Neuronal stem cell (in vitro differentiated cells): ENCODE measurements at regions not wholly inside any gene's neighbourhood (a gene's known extent, or its start where the extent isn't known, plus 50 kb on each side); places are given as distances from the start of the nearest gene placed in this dataset.

ENCODE experiments used
- DNase-seq: peaks from one replicate; pipeline ENCODE4 v3.0.0-alpha.2; 2013; ENCODE audit warnings: low spot score
- H2AFZ ChIP-seq: one replicate; pipeline ENCODE4 v1.6.1; 2013; ENCODE audit warnings: mild to moderate bottlenecking, low read length, inconsistent platforms
- H2AK5ac ChIP-seq: 2 replicates; pipeline ENCODE4 v1.6.1; 2013; ENCODE audit warnings: low read depth, mild to moderate bottlenecking, inconsistent platforms, low read length, moderate library complexity, mixed read lengths
- H2BK120ac ChIP-seq: 2 replicates; pipeline ENCODE4 v1.6.1; 2013; ENCODE audit warnings: low read depth, mild to moderate bottlenecking, inconsistent platforms, low read length, moderate library complexity, mixed read lengths
- H2BK12ac ChIP-seq: one replicate; pipeline ENCODE4 v1.6.1; 2013; ENCODE audit warnings: low read length, inconsistent platforms
- H2BK15ac ChIP-seq: 2 replicates; pipeline ENCODE4 v1.6.1; 2013; ENCODE audit warnings: mild to moderate bottlenecking, low read length, inconsistent platforms, mixed read lengths
- H2BK5ac ChIP-seq: one replicate; pipeline ENCODE4 v1.6.1; 2013; ENCODE audit warnings: inconsistent platforms, mild to moderate bottlenecking, low read length, moderate library complexity
- H3K14ac ChIP-seq: one replicate; pipeline ENCODE4 v1.6.1; 2013; ENCODE audit warnings: low read length, inconsistent platforms
- H3K18ac ChIP-seq: 2 replicates; pipeline ENCODE4 v1.6.1; 2013; ENCODE audit warnings: low read length, inconsistent platforms
- H3K23ac ChIP-seq: 2 replicates; pipeline ENCODE4 v1.6.1; 2013; ENCODE audit warnings: low read depth, mild to moderate bottlenecking, mixed read lengths, low read length, inconsistent platforms; ENCODE audit not compliant: poor library complexity
- H3K27ac ChIP-seq: replicated peaks from 3 replicates; pipeline ENCODE4 v1.5.1; 2013; ENCODE audit warnings: low read length, inconsistent platforms
- H3K27me3 ChIP-seq, 3 experiments: 2 replicates each; pipeline ENCODE4 v1.6.1; 2013; ENCODE audit warnings: low read length in 3 of 3, mild to moderate bottlenecking in 2 of 3, inconsistent platforms in 1 of 3, low read depth in 1 of 3, mixed read lengths in 1 of 3, moderate library complexity in 1 of 3; ENCODE audit not compliant: control insufficient read depth in 3 of 3, insufficient read depth in 3 of 3
- H3K36me3 ChIP-seq, 2 donors: replicated peaks in 1 of 2; 2 replicates each; pipeline ENCODE4 v1.6.1; 2013; ENCODE audit warnings: low read length in 2 of 2; ENCODE audit not compliant: control insufficient read depth in 2 of 2, insufficient read depth in 2 of 2
- H3K4ac ChIP-seq: 2 replicates; pipeline ENCODE4 v1.6.1; 2013; ENCODE audit warnings: inconsistent platforms, mild to moderate bottlenecking, low read length, moderate library complexity
- H3K4me1 ChIP-seq, 2 donors: 1 replicate in 1 of 2; 2 replicates in 1 of 2; pipeline ENCODE4 v1.6.1; 2013; ENCODE audit warnings: low read length in 2 of 2, low read depth in 1 of 2; ENCODE audit not compliant: control insufficient read depth in 2 of 2, insufficient read depth in 1 of 2
- H3K4me2 ChIP-seq: one replicate; pipeline ENCODE4 v1.6.1; 2013; ENCODE audit warnings: mild to moderate bottlenecking, low read length, inconsistent platforms; ENCODE audit not compliant: insufficient read depth, poor library complexity, severe bottlenecking
- H3K4me3 ChIP-seq, 2 donors: 2 replicates each; pipeline ENCODE4 v1.5.1; 2013; ENCODE audit warnings: low read length in 2 of 2, mild to moderate bottlenecking in 2 of 2, inconsistent platforms in 1 of 2, moderate library complexity in 1 of 2
- H3K79me1 ChIP-seq: one replicate; pipeline ENCODE4 v1.6.1; 2013; ENCODE audit warnings: low read depth, mild to moderate bottlenecking, inconsistent platforms, low read length, moderate library complexity
- H3K9ac ChIP-seq: one replicate; pipeline ENCODE4 v1.6.1; 2013; ENCODE audit warnings: mild to moderate bottlenecking, low read depth, low read length, inconsistent platforms; ENCODE audit not compliant: poor library complexity
- H3K9me3 ChIP-seq, 2 donors: replicated peaks in 1 of 2; 2 replicates each; pipeline versions ENCODE3 to v1.6.1; 2013; ENCODE audit warnings: low read length in 2 of 2, mild to moderate bottlenecking in 2 of 2, inconsistent platforms in 1 of 2, low read depth in 1 of 2, mixed read lengths in 1 of 2, moderate library complexity in 1 of 2; ENCODE audit not compliant: control insufficient read depth in 2 of 2, insufficient read depth in 1 of 2
- H4K8ac ChIP-seq: one replicate; pipeline ENCODE4 v1.6.1; 2013; ENCODE audit warnings: low read depth, mild to moderate bottlenecking, inconsistent platforms, low read length, moderate library complexity
- H4K91ac ChIP-seq: one replicate; pipeline ENCODE4 v1.6.1; 2013; ENCODE audit warnings: low read length, low read depth, mild to moderate bottlenecking, inconsistent platforms; ENCODE audit not compliant: poor library complexity
- WGBS, 2 donors: extraction: QIAGEN DNeasy Blood & Tissue Kit; methylation state at CpG; one replicate each; pipeline ENCODE4 v1.1.7; 2013; ENCODE audit warnings: missing lambda C conversion rate in 2 of 2, mixed read lengths in 1 of 2; ENCODE audit not compliant: insufficient read length in 2 of 2, insufficient replicate concordance in 1 of 2; ENCODE audit errors: extremely low coverage in 2 of 2; 5-methylcytosine and 5-hydroxymethylcytosine counted together

GRCh38 chr6:103455275-103455674 is 1404.4 kb downstream of the HACE1 start:
- no peak overlapping the region for H3K14ac ChIP-seq
- no peak overlapping the region for H3K18ac ChIP-seq
- no peak overlapping the region for H3K27ac ChIP-seq
- no peak overlapping the region for H3K4me3 ChIP-seq
- no peak for DNase-seq
- no peak overlapping the region for H2BK15ac ChIP-seq
- H3K23ac ChIP-seq: no peak overlapping the region
- no peak overlapping the region for H2BK120ac ChIP-seq
- H3K4ac ChIP-seq: no peak overlapping the region
- H3K79me1 ChIP-seq: no peaks in the 10 kb centered on the region
- no peak overlapping the region for H2AFZ ChIP-seq
- peaks cover 0 to 4% of the 10 kb centered on the region in 2 donors for H3K9me3 ChIP-seq
- WGBS, 2 donors: no CpG with 5 or more reads among the region's 1 CpG
- no peak overlapping the region for H4K8ac ChIP-seq
- no peaks in the 10 kb centered on the region for H3K36me3 ChIP-seq
- H4K91ac ChIP-seq: no peak overlapping the region
- H3K4me2 ChIP-seq: no peak overlapping the region
- H2BK12ac ChIP-seq: no peak overlapping the region
- no peaks in the 10 kb centered on the region for H3K27me3 ChIP-seq
- H3K4me1 ChIP-seq: no peaks in the 10 kb centered on the region
- H2AK5ac ChIP-seq: no peak overlapping the region
- H3K9ac ChIP-seq: no peak overlapping the region
- no peak overlapping the region for H2BK5ac ChIP-seq

DNA sequence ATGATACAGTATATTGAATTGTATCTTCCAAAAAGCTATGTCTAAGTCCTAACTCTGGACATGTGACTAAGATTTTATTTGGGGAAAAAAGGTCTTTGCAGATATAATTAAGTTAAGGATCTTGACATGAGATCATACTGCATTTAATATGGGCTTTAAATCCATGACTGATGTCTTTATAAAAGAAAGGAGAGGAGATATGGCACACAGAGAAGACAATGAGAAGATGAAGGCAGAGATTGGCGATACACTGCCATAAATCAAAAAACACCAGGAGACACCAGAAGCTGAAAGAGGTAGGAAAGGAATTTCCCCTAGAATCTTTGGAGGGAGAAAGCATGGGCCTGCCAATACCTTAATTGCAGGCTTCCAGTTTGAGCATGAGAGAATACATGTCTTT is 1450.2 kb downstream of the HACE1 start:
- Histone ChIP-seq H3K18ac (no peak overlapping the region), H3K4me2 (no peak overlapping the region), H4K91ac (no peak overlapping the region)

GRCh38 chr6:103405321-103405720 is 1454.4 kb downstream of the HACE1 start:
- no peak overlapping the region for H4K8ac ChIP-seq
- no peak overlapping the region for H3K27ac ChIP-seq
- no peak overlapping the region for H3K4me3 ChIP-seq
- no peaks in the 10 kb centered on the region for H3K36me3 ChIP-seq
- H3K4me2 ChIP-seq: no peak overlapping the region
- no peak overlapping the region for H2BK120ac ChIP-seq
- H2BK15ac ChIP-seq: no peak overlapping the region
- H2BK5ac ChIP-seq: no peak overlapping the region
- no peaks in the 10 kb centered on the region for H3K27me3 ChIP-seq
- no peak overlapping the region for H3K18ac ChIP-seq
- H3K4me1 ChIP-seq: no peaks in the 10 kb centered on the region
- no peaks in the 10 kb centered on the region for H3K79me1 ChIP-seq
- DNase-seq: no peak
- H3K14ac ChIP-seq: no peak overlapping the region
- H3K9ac ChIP-seq: no peak overlapping the region
- no peak overlapping the region for H3K4ac ChIP-seq
- H2BK12ac ChIP-seq: no peak overlapping the region
- no peak overlapping the region for H2AFZ ChIP-seq
- H2AK5ac ChIP-seq: no peak overlapping the region
- H3K23ac ChIP-seq: no peak overlapping the region
- no CpG with 5 or more reads among the region's 12 CpGs for WGBS, 2 donors
- peaks cover 0 to 2% of the 10 kb centered on the region in 2 donors for H3K9me3 ChIP-seq
- H4K91ac ChIP-seq: no peak overlapping the region

More for the DNA sequence above, 1450.2 kb downstream of the HACE1 start:
- Histone ChIP-seq H2BK120ac (no peak overlapping the region), H3K9me3 (peaks cover 0 to 2% of the 10 kb centered on the region in 2 donors), H3K27ac (no peak overlapping the region), H4K8ac (no peak overlapping the region), H3K9ac (no peak overlapping the region), H3K27me3 (no peaks in the 10 kb centered on the region), H3K14ac (no peak overlapping the region), H2BK12ac (no peak overlapping the region), H2BK15ac (no peak overlapping the region), H3K36me3 (no peaks in the 10 kb centered on the region), H3K4me1 (no peaks in the 10 kb centered on the region), H3K4me3 (no peak overlapping the region), H2BK5ac (no peak overlapping the region), H3K23ac (no peak overlapping the region), H3K79me1 (no peaks in the 10 kb centered on the region), H2AFZ (no peak overlapping the region), H3K4ac (no peak overlapping the region), H2AK5ac (no peak overlapping the region)
- WGBS, 2 donors: no CpG with 5 or more reads among the region's 1 CpG
- no peak for DNase-seq

DNA sequence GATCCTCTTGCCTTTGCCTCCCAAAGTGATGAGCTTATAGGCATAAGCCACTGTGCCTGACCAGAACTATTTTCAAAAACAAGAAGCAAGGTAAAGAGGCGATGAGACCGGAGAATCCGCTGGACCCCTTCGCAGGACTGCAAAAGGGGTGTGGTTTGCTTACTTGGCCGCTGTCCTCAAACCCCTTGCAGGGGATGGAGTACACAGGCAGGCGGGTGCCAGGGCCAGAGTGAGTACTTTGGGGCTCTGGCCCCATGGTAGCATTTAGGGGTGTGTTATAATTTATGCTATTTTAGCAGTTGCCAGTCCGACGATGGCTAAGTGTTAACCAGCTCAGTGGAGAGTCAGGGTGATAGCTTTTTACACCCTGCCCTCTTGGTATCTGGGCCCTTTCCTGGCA is 1454.9 kb downstream of the HACE1 start:
- H3K4me2 ChIP-seq: no peak overlapping the region
- DNase-seq: no peak
- WGBS, 2 donors: no CpG with 5 or more reads among the region's 8 CpGs

More for the DNA sequence above, 1454.9 kb downstream of the HACE1 start:
- Histone ChIP-seq H3K23ac (no peak overlapping the region), H3K27me3 (no peaks in the 10 kb centered on the region), H3K9ac (no peak overlapping the region), H2BK12ac (no peak overlapping the region), H3K14ac (no peak overlapping the region), H3K36me3 (no peaks in the 10 kb centered on the region), H2BK120ac (no peak overlapping the region), H3K9me3 (peaks cover 0 to 2% of the 10 kb centered on the region in 2 donors), H3K18ac (no peak overlapping the region), H4K91ac (no peak overlapping the region), H3K4ac (no peak overlapping the region), H4K8ac (no peak overlapping the region), H3K4me3 (no peak overlapping the region), H2BK15ac (no peak overlapping the region), H3K79me1 (no peaks in the 10 kb centered on the region), H3K4me1 (no peaks in the 10 kb centered on the region), H2AFZ (no peak overlapping the region), H3K27ac (no peak overlapping the region), H2BK5ac (no peak overlapping the region), H2AK5ac (no peak overlapping the region)
